ENCODE measurements at regions not wholly inside any gene's neighbourhood (a gene's known extent, or its start where the extent isn't known, plus 50 kb on each side); places are given as distances from the start of the nearest gene placed in this dataset.

DNA sequence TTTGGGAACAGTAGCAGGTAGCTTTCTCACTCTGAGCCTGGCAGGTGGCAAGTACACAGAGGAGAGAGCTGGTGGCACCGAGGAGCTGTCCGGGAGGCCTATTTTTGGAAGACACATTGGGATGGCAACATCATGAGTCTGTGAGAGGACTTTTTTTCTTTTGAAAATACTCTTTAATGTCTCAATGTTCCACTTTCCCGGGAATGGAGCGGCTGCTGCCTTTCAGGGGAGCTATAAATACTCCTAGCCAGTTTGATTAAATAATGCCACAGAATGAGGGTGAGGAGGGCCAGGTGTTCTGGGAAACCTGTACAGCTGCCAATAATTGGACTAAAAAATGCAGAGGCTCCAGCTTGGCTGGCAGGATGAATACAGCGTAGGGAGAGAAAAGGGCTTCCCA lies 93.3 kb upstream of the COG2 start:
- Mint-ChIP-seq H3K9me3 (no peaks in the 10 kb centered on the region), H3K36me3 (no peaks in the 10 kb centered on the region), H3K4me3 (no peak overlapping the region), H3K27ac (no peak overlapping the region), H3K4me1 (ENCODE audit: unreplicated experiment) (no peaks in the 10 kb centered on the region), H3K27me3 (peaks cover 6% of the 10 kb centered on the region)
- TF ChIP-seq, protein P1, sequence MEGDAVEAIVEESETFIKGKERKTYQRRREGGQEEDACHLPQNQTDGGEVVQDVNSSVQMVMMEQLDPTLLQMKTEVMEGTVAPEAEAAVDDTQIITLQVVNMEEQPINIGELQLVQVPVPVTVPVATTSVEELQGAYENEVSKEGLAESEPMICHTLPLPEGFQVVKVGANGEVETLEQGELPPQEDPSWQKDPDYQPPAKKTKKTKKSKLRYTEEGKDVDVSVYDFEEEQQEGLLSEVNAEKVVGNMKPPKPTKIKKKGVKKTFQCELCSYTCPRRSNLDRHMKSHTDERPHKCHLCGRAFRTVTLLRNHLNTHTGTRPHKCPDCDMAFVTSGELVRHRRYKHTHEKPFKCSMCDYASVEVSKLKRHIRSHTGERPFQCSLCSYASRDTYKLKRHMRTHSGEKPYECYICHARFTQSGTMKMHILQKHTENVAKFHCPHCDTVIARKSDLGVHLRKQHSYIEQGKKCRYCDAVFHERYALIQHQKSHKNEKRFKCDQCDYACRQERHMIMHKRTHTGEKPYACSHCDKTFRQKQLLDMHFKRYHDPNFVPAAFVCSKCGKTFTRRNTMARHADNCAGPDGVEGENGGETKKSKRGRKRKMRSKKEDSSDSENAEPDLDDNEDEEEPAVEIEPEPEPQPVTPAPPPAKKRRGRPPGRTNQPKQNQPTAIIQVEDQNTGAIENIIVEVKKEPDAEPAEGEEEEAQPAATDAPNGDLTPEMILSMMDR (conservative IDR thresholded peaks at IDR 0.05) = no peak
- no peak for DNase-seq (ENCODE audit: extremely low spot score, unreplicated experiment)

DNA sequence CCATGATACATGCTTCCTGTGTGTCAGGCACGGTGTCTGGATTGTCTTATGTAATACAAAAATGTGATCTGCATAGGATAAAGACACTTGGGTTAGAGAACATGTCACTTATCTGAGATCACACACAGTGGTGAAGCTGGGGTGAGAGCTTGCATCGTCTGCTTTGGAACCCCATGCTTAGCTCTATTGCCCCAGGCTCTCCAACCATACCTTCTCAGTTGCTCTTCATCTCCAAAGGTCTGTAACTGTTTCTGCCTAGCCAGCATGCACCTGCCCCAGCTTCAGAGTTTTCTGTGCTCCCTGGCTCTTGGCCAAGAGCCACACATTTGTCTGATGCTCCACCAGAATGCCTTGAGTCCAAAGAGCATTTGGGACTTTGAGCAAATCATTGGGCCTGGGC lies 93.9 kb upstream of the COG2 start:
- no peak for DNase-seq (ENCODE audit: extremely low spot score, unreplicated experiment)

DNA sequence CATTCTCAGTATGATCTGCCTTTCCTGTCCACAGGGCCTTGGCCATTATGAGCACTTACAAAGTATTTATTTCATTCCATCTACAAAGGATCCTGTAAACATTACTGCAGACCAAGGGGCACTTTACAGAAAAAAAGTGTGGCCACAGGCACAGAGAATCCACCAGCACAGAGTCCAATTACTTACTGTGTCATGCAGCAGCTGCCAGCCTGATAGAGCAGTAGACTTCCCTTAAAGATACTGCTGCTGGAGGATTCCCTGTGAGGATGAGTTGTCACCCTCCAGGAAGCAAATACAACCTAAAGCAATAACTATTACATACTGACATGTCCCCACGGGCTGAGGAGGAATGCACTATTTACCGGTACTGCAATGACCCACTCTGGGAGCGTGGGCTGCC lies 97.1 kb upstream of the COG2 start:
- no peaks in the 10 kb centered on the region for H3K9me3 Mint-ChIP-seq
- peaks cover 6% of the 10 kb centered on the region for H3K27me3 Mint-ChIP-seq
- H3K4me3 Mint-ChIP-seq = no peak overlapping the region
- H3K4me1 Mint-ChIP-seq (ENCODE audit: unreplicated experiment) = no peaks in the 10 kb centered on the region
- TF ChIP-seq, protein P1 (conservative IDR thresholded peaks at IDR 0.05) = no peak
- H3K27ac Mint-ChIP-seq = no peak overlapping the region
- H3K36me3 Mint-ChIP-seq = no peaks in the 10 kb centered on the region
- DNase-seq (ENCODE audit: extremely low spot score, unreplicated experiment) = no peak

More for the DNA sequence above, 93.9 kb upstream of the COG2 start:
- Mint-ChIP-seq H3K27me3 (peaks cover 6% of the 10 kb centered on the region), H3K9me3 (no peaks in the 10 kb centered on the region), H3K4me1 (ENCODE audit: unreplicated experiment) (no peaks in the 10 kb centered on the region), H3K27ac (no peak overlapping the region), H3K4me3 (no peak overlapping the region), H3K36me3 (no peaks in the 10 kb centered on the region)
- TF ChIP-seq, protein P1 (conservative IDR thresholded peaks at IDR 0.05) = no peak

DNA sequence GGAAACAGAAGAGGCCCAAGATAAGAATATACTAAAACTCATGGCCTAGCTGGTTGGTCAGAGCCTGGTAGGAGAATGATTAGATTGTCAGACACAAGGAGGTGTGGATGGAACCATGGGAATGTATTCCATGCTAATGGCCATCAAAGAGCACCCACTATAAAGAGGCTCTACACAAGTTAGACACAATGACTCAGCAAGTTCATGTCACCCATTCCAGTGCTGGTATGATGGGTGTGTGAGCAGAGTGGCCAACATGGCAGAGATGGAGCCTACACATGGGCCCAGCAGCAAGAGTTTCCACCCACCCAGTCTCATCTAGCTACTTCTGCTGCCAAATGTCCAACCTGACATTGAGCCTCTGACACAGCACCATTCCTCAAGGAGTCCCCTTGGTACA lies 97.5 kb upstream of the COG2 start:
- DNase-seq (ENCODE audit: extremely low spot score, unreplicated experiment) = no peak
- TF ChIP-seq, protein P1 (conservative IDR thresholded peaks at IDR 0.05) = no peak
- Mint-ChIP-seq H3K36me3 (no peaks in the 10 kb centered on the region), H3K4me1 (ENCODE audit: unreplicated experiment) (no peaks in the 10 kb centered on the region), H3K27ac (no peak overlapping the region), H3K27me3 (peaks cover 6% of the 10 kb centered on the region), H3K4me3 (no peak overlapping the region), H3K9me3 (no peaks in the 10 kb centered on the region)

DNA sequence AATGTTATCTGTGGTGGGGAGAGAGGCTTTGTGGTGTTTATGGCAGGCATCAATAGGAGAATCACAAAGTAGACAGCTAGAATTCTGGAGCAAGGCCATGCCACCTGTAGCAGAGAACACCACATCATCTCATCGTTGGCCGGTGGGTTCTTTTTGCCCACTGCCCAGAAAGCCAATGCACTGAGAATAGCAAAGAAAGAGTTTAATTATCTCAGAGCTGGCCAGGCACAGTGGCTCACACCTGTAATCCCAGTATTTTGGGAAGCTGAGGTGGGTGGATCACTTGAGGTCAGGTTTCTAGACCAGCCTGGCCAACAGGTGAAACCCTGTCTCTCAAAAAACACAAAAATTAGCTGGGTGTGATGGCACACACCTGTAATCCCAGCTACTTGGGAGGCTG lies 99.2 kb upstream of the COG2 start:
- H3K27me3 Mint-ChIP-seq = peaks cover 4% of the 10 kb centered on the region
- DNase-seq (ENCODE audit: extremely low spot score, unreplicated experiment) = no peak
- no peak overlapping the region for H3K27ac Mint-ChIP-seq
- no peaks in the 10 kb centered on the region for H3K36me3 Mint-ChIP-seq
- H3K9me3 Mint-ChIP-seq = no peaks in the 10 kb centered on the region
- H3K4me3 Mint-ChIP-seq = no peak overlapping the region
- TF ChIP-seq, protein P1 (conservative IDR thresholded peaks at IDR 0.05) = no peak
- no peaks in the 10 kb centered on the region for H3K4me1 Mint-ChIP-seq (ENCODE audit: unreplicated experiment)

DNA sequence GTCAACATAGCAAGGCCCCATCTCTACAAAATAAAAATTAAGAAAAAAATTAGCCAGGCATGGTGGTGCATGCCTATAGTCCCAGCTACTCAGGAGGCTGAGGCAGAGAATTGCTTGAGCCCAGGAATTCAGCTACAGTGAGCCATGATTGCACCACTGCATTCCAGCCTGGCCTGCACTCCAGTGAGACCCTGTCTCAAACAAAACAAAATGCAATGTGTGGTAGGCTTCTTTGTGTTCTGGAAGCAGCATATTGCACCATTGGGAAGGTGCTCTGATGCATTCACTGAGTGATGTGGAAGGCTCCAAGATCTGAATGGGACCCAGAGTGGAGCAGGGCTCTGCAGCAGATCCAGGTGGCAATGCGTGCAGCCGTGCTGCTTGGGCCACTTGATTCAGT lies 99.6 kb upstream of the COG2 start:
- TF ChIP-seq, protein P1 (conservative IDR thresholded peaks at IDR 0.05) = no peak
- H3K9me3 Mint-ChIP-seq = no peaks in the 10 kb centered on the region
- H3K27ac Mint-ChIP-seq = no peak overlapping the region
- H3K27me3 Mint-ChIP-seq = peaks cover 4% of the 10 kb centered on the region
- DNase-seq (ENCODE audit: extremely low spot score, unreplicated experiment) = no peak
- no peak overlapping the region for H3K4me3 Mint-ChIP-seq
- H3K36me3 Mint-ChIP-seq = no peaks in the 10 kb centered on the region
- H3K4me1 Mint-ChIP-seq (ENCODE audit: unreplicated experiment) = no peaks in the 10 kb centered on the region

Measured in type B pancreatic cell (in vitro differentiated cells).